Kidney (tissue), 13 donors: ENCODE measurements at regions not wholly inside any gene's neighbourhood (a gene's known extent, or its start where the extent isn't known, plus 50 kb on each side); places are given as distances from the start of the nearest gene placed in this dataset.

Experiments
- DNase-seq, 5 donors: peaks; one replicate each; pipeline ENCODE4 v3.0.0-alpha.2; 2013 to 2020
- FAIRE-seq: peaks from 2 replicates; lab custom pipeline; 2012; peaks lifted over from hg19 to GRCh38; lab: Jason Lieb, UNC
- H3K27ac ChIP-seq, 2 donors: one replicate each; pipeline ENCODE4 v1.7.0; 2013; ENCODE audit warnings: low read depth in 2 of 2, low read length in 2 of 2, inconsistent platforms in 1 of 2
- H3K27me3 ChIP-seq: one replicate; pipeline ENCODE4 v1.7.1; 2013; ENCODE audit warnings: low read length, inconsistent platforms; ENCODE audit not compliant: control insufficient read depth, insufficient read depth
- H3K36me3 ChIP-seq, 3 donors: one replicate each; pipeline versions ENCODE4 v1.7.0 to v1.7.1; 2013; ENCODE audit warnings: low read length in 3 of 3, control low read depth in 1 of 3, inconsistent platforms in 1 of 3; ENCODE audit not compliant: insufficient read depth in 3 of 3, control insufficient read depth in 2 of 3
- H3K4me1 ChIP-seq, 3 donors: one replicate each; pipeline versions ENCODE4 v1.7.0 to v1.7.1; 2013; ENCODE audit warnings: low read length in 3 of 3, inconsistent platforms in 1 of 3, low read depth in 1 of 3; ENCODE audit not compliant: control insufficient read depth in 2 of 3, insufficient read depth in 2 of 3
- H3K4me3 ChIP-seq, 3 donors: one replicate each; pipeline versions ENCODE4 v1.7.0 to v1.8.1; 2013; ENCODE audit warnings: low read length in 3 of 3, control low read depth in 1 of 3, inconsistent platforms in 1 of 3
- H3K9ac ChIP-seq, 3 donors: one replicate each; pipeline versions ENCODE4 v1.7.0 to v1.7.1; 2013; ENCODE audit warnings: low read length in 3 of 3, control low read depth in 1 of 3, inconsistent platforms in 1 of 3
- H3K9me3 ChIP-seq, 3 donors: one replicate each; pipeline versions ENCODE4 v1.7.0 to v1.7.1; 2013; ENCODE audit warnings: low read length in 3 of 3, control low read depth in 1 of 3, inconsistent platforms in 1 of 3; ENCODE audit not compliant: control insufficient read depth in 2 of 3, insufficient read depth in 1 of 3
- intact Hi-C: fragments of 100-400 bp; cut with DNase I; formaldehyde crosslinking; loops from one replicate; pipeline ENCODE4 v1.11.1; 2022
- TF ChIP-seq, protein P1 (sequence below): IDR thresholded peaks from 3 replicates; pipeline ENCODE4 v1.5.1; 2012; ENCODE audit warnings: mild to moderate bottlenecking, moderate library complexity, borderline replicate concordance; ENCODE audit not compliant: insufficient read depth; ENCODE audit errors: extremely low read depth
- donor health status: control.
- donor health status: control.
- donor health status: control.
- donor health status: control.
- donor health status: control.
- donor health status: DM: yes; HTN: yes; CAD: no.
- donor health status: Normal renal cell carcinoma (clear cell type).

DNA sequence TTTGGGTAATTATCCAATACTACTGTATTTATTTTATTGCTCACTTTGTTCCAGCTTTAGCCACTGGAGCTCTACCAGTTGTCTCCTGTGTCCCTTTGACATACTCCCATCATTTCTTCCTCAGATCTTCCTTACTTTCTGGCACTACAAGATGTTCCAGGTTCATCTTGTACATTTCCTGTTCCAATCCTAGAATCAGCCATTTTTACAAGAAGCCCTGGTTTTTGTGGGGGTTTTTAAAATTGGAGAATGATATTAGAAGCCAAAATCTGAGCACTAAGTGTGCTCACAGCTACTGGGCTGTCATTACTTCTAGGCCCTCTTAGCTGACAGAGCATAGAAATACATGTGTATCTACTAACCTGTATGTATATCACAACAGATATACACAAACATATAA lies 164.3 kb downstream of the ZFP36L2 start:
- no peaks in the 10 kb centered on the region for H3K36me3 ChIP-seq
- DNase-seq (no peak), FAIRE-seq (no peak)
- no peak overlapping the region for H3K27ac ChIP-seq
- TF ChIP-seq, protein P1, sequence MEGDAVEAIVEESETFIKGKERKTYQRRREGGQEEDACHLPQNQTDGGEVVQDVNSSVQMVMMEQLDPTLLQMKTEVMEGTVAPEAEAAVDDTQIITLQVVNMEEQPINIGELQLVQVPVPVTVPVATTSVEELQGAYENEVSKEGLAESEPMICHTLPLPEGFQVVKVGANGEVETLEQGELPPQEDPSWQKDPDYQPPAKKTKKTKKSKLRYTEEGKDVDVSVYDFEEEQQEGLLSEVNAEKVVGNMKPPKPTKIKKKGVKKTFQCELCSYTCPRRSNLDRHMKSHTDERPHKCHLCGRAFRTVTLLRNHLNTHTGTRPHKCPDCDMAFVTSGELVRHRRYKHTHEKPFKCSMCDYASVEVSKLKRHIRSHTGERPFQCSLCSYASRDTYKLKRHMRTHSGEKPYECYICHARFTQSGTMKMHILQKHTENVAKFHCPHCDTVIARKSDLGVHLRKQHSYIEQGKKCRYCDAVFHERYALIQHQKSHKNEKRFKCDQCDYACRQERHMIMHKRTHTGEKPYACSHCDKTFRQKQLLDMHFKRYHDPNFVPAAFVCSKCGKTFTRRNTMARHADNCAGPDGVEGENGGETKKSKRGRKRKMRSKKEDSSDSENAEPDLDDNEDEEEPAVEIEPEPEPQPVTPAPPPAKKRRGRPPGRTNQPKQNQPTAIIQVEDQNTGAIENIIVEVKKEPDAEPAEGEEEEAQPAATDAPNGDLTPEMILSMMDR, result no peak
- intact Hi-C loops, result no loop called here
- H3K9me3 ChIP-seq, result peaks cover 0 to 4% (median 2%) of the 10 kb centered on the region in 3 donors
- H3K4me3 ChIP-seq, result no peak overlapping the region
- no peak overlapping the region for H3K9ac ChIP-seq
- H3K27me3 ChIP-seq, result no peaks in the 10 kb centered on the region
- peaks cover 3 to 4% (median 4%) of the 10 kb centered on the region in 3 donors for H3K4me1 ChIP-seq

DNA sequence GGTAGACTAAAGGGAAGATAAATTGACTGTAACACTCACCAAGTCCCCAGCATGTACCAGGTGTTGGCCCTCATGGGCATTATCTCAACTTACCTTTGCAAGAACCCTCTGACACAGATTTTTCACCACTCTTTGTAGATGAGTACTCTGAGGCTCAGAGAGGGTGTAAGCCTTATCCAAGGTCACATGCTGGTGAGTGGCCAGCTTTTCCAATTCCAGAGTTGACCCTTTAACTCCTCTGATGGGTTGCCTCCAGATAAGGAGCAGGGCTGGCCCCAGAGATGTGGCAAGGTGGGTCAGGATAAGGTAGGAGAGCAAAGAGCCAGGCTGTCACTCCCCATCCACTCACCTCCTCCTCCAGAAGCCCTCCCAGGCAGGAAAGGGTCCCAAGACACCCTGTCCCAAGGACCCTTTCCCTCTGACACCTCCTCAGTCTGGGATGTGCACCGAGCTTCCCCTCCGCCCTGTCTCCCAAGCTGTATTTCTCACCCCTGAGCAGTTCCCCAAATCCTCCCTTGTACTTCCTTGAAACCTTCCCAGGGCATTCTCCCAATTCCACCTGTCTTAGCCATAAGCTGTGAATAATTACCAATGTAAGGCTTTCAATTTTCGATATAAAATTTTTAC lies 165.9 kb downstream of the ZFP36L2 start:
- H3K27me3 ChIP-seq, result no peaks in the 10 kb centered on the region
- DNase-seq (peak in 2 of 5 donors; percentile 19 to 33), FAIRE-seq (no peak)
- H3K4me3 ChIP-seq, result no peak overlapping the region
- no peaks in the 10 kb centered on the region for H3K36me3 ChIP-seq
- no peak overlapping the region for H3K9ac ChIP-seq
- H3K27ac ChIP-seq, result no peak overlapping the region
- intact Hi-C loops, result no loop called here
- peaks cover 0 to 4% (median 2%) of the 10 kb centered on the region in 3 donors for H3K9me3 ChIP-seq
- H3K4me1 ChIP-seq, result peaks cover 3 to 4% (median 4%) of the 10 kb centered on the region in 3 donors
- TF ChIP-seq, protein P1, result no peak

GRCh38 chr2:43059183-43059897 lies 167.1 kb downstream of the ZFP36L2 start:
- Histone ChIP-seq H3K27me3 (no peaks in the 10 kb centered on the region), H3K4me1 (peaks cover 3 to 4% (median 4%) of the 10 kb centered on the region in 3 donors), H3K36me3 (no peaks in the 10 kb centered on the region), H3K27ac (no peak overlapping the region), H3K9me3 (peaks cover 0 to 4% (median 2%) of the 10 kb centered on the region in 3 donors), H3K4me3 (peak overlapping the region in 1 of 3 donors; percentile 6), H3K9ac (no peak overlapping the region)
- peak; percentile 47 to 94 (median 69) for DNase-seq
- intact Hi-C loops, result no loop called here
- FAIRE-seq, result no peak
- TF ChIP-seq, protein P1, result no peak
